SK-N-SH (cell line): ENCODE measurements at regions not wholly inside any gene's neighbourhood (a gene's known extent, or its start where the extent isn't known, plus 50 kb on each side); places are given as distances from the start of the nearest gene placed in this dataset.

Experiments
- TF ChIP-seq, protein P1 (sequence below): IDR thresholded peaks from 2 replicates; pipeline ENCODE4 v1.6.1; 2012; ENCODE audit warnings: mild to moderate bottlenecking, low read depth, low read length, moderate library complexity
- TF ChIP-seq, protein P2 (sequence below): fragments of 200-600 bp; sonication (generic); IDR thresholded peaks from 2 replicates; pipeline ENCODE4 v1.6.1; 2017; ENCODE audit warnings: antibody characterized with exemption, mild to moderate bottlenecking, moderate library complexity

DNA sequence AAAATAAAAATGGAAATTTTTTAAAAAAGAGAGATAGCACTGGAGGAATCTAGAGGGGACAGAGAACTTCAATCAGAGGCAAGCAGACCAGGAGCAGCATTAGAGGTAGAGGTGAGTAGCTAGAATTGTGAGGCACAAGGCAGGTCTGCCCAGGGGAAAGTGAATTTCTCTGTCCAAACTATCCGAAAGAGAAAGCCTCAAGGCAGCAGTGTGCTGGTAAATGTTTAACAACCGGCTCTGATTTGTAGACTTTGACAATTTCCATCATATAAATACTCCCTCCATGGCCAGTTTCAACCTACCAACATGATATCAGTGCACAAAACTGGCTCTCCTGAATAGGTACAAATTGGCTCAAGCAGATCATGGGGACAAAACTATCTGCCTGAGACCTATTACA, 160.6 kb upstream of the EGLN3 start:
- TF ChIP-seq, protein P1, sequence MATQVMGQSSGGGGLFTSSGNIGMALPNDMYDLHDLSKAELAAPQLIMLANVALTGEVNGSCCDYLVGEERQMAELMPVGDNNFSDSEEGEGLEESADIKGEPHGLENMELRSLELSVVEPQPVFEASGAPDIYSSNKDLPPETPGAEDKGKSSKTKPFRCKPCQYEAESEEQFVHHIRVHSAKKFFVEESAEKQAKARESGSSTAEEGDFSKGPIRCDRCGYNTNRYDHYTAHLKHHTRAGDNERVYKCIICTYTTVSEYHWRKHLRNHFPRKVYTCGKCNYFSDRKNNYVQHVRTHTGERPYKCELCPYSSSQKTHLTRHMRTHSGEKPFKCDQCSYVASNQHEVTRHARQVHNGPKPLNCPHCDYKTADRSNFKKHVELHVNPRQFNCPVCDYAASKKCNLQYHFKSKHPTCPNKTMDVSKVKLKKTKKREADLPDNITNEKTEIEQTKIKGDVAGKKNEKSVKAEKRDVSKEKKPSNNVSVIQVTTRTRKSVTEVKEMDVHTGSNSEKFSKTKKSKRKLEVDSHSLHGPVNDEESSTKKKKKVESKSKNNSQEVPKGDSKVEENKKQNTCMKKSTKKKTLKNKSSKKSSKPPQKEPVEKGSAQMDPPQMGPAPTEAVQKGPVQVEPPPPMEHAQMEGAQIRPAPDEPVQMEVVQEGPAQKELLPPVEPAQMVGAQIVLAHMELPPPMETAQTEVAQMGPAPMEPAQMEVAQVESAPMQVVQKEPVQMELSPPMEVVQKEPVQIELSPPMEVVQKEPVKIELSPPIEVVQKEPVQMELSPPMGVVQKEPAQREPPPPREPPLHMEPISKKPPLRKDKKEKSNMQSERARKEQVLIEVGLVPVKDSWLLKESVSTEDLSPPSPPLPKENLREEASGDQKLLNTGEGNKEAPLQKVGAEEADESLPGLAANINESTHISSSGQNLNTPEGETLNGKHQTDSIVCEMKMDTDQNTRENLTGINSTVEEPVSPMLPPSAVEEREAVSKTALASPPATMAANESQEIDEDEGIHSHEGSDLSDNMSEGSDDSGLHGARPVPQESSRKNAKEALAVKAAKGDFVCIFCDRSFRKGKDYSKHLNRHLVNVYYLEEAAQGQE: no peak
- TF ChIP-seq, protein P2, sequence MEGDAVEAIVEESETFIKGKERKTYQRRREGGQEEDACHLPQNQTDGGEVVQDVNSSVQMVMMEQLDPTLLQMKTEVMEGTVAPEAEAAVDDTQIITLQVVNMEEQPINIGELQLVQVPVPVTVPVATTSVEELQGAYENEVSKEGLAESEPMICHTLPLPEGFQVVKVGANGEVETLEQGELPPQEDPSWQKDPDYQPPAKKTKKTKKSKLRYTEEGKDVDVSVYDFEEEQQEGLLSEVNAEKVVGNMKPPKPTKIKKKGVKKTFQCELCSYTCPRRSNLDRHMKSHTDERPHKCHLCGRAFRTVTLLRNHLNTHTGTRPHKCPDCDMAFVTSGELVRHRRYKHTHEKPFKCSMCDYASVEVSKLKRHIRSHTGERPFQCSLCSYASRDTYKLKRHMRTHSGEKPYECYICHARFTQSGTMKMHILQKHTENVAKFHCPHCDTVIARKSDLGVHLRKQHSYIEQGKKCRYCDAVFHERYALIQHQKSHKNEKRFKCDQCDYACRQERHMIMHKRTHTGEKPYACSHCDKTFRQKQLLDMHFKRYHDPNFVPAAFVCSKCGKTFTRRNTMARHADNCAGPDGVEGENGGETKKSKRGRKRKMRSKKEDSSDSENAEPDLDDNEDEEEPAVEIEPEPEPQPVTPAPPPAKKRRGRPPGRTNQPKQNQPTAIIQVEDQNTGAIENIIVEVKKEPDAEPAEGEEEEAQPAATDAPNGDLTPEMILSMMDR: no peak
